HCT116 (cell line): ENCODE measurements at regions not wholly inside any gene's neighbourhood (a gene's known extent, or its start where the extent isn't known, plus 50 kb on each side); places are given as distances from the start of the nearest gene placed in this dataset.

Experiments
- ATAC-seq: fragments of 200-7000 bp; cut with Tn5 transposase; 2 replicates; pipeline ENCODE4 v1.9.1; 2020; ENCODE audit warnings: mild to moderate bottlenecking, moderate library complexity
- BruUV-seq: library from RNA; stranded (reverse); fragments of 400-500 nt; replicated peaks from 2 replicates; lab custom pipeline; 2021; lab: Mats Ljungman, UMichigan
- CTCF ChIA-PET: fragments of 300-600 bp; sonication (Branson Sonifier 250); formaldehyde crosslinking; loops from one replicate; lab custom pipeline; 2021; ENCODE audit warnings: antibody characterized with exemption; lab: Charles Lee
- POLR2A ChIA-PET: fragments of 300-600, 350-600 bp; sonication (Branson Sonifier 250); formaldehyde crosslinking; loops from one replicate; lab custom pipeline; 2021; ENCODE audit warnings: antibody characterized with exemption; lab: Charles Lee
- RAD21 ChIA-PET, 2 experiments: fragments of 300-600 bp; sonication (Branson Sonifier 250); formaldehyde crosslinking; loops; one replicate each; lab custom pipeline; 2023; ENCODE audit warnings: low total read pairs in 2 of 2; ENCODE audit not compliant: uncharacterized antibody in 2 of 2, unreplicated experiment in 2 of 2, low non-redundant PET in 1 of 2; lab: Charles Lee
- DNase-seq: peaks from one replicate; pipeline ENCODE4 v3.0.0-alpha.2; 2010; ENCODE audit warnings: low read depth, low spot score
- H2AFZ ChIP-seq: fragments of 200-600 bp; shearing (Covaris generic), sonication (generic); 2 replicates; pipeline ENCODE4 v1.6.1; 2017; ENCODE audit warnings: low read depth, mixed run types, mixed read lengths, antibody characterized with exemption, low read length; ENCODE audit not compliant: poor library complexity, severe bottlenecking
- H3K27ac ChIP-seq: 2 replicates; pipeline ENCODE4 v1.5.1; 2012; ENCODE audit warnings: low read depth, low read length
- H3K27me3 ChIP-seq: fragments of 200-600 bp; sonication (generic); 2 replicates; pipeline ENCODE4 v1.6.1; 2016; ENCODE audit warnings: mixed run types, low read length, mixed read lengths; ENCODE audit not compliant: insufficient read depth
- H3K36me3 ChIP-seq, 2 experiments: fragments of 200-500 bp in 1 of 2; fragments of 200-600 bp in 1 of 2; sonication (Bioruptor generic) in 1 of 2; sonication (generic) in 1 of 2; 2 replicates each; pipeline versions ENCODE4 v1.5.1 to v1.6.1; 2014 to 2016; ENCODE audit warnings: low read length in 2 of 2, inconsistent platforms in 1 of 2, mixed read lengths in 1 of 2, mixed run types in 1 of 2; ENCODE audit not compliant: insufficient read depth in 2 of 2, control insufficient read depth in 1 of 2
- H3K4me1 ChIP-seq, 2 experiments: fragments of 200-600 bp in 1 of 2; sonication (generic) in 1 of 2; 2 replicates each; pipeline versions ENCODE4 v1.5.1 to v1.6.1; 2012 to 2017; ENCODE audit warnings: low read length in 2 of 2, inconsistent platforms in 1 of 2, mild to moderate bottlenecking in 1 of 2, mixed read lengths in 1 of 2, mixed run types in 1 of 2, moderate library complexity in 1 of 2; ENCODE audit not compliant: insufficient read depth in 2 of 2, control insufficient read depth in 1 of 2
- H3K4me2 ChIP-seq: fragments of 200-600 bp; sonication (generic); 2 replicates; pipeline ENCODE4 v1.6.1; 2017; ENCODE audit warnings: mixed run types, low read length, mixed read lengths
- H3K4me3 ChIP-seq, 2 experiments: fragments of 200-600 bp in 1 of 2; sonication (generic) in 1 of 2; replicated peaks in 1 of 2; 2 replicates each; pipeline ENCODE4 v1.5.1; 2011 to 2016; ENCODE audit warnings: low read length in 2 of 2, control low read depth in 1 of 2, low read depth in 1 of 2, mild to moderate bottlenecking in 1 of 2, mixed read lengths in 1 of 2, mixed run types in 1 of 2
- H3K79me2 ChIP-seq: fragments of 200-600 bp; sonication (generic); 2 replicates; pipeline ENCODE4 v1.6.1; 2017; ENCODE audit warnings: mild to moderate bottlenecking, mixed run types, low read length, moderate library complexity, mixed read lengths; ENCODE audit not compliant: insufficient read depth
- H3K9ac ChIP-seq: fragments of 200-600 bp; sonication (generic); 2 replicates; pipeline ENCODE4 v1.6.1; 2016; ENCODE audit warnings: low read length, mixed read lengths
- H3K9me2 ChIP-seq: fragments of 200-600 bp; sonication (generic), shearing (Covaris generic); 2 replicates; pipeline ENCODE4 v1.6.1; 2017; ENCODE audit warnings: mixed run types, mild to moderate bottlenecking, moderate library complexity; ENCODE audit not compliant: insufficient read depth
- H3K9me3 ChIP-seq, 2 experiments: fragments of 200-500 bp in 1 of 2; fragments of 200-600 bp in 1 of 2; sonication (Bioruptor generic) in 1 of 2; sonication (generic) in 1 of 2; 2 replicates each; pipeline ENCODE4 v1.6.1; 2014 to 2017; ENCODE audit warnings: low read length in 2 of 2, mixed read lengths in 2 of 2, inconsistent platforms in 1 of 2, low read depth in 1 of 2, mild to moderate bottlenecking in 1 of 2, mixed run types in 1 of 2, moderate library complexity in 1 of 2; ENCODE audit not compliant: control insufficient read depth in 1 of 2, insufficient read depth in 1 of 2
- H4K20me1 ChIP-seq: fragments of 200-600 bp; sonication (generic), shearing (Covaris generic); 2 replicates; pipeline ENCODE4 v1.6.1; 2017; ENCODE audit warnings: mixed run types, mild to moderate bottlenecking, moderate library complexity; ENCODE audit not compliant: insufficient read depth
- CBX3 ChIP-seq: IDR thresholded peaks from 2 replicates; pipeline ENCODE4 v1.6.1; 2012; ENCODE audit warnings: low read depth
- CEBPB ChIP-seq: IDR thresholded peaks from 2 replicates; pipeline ENCODE4 v1.6.1; 2012; ENCODE audit warnings: low read depth
- EGR1 ChIP-seq: IDR thresholded peaks from 2 replicates; pipeline ENCODE4 v1.6.1; 2012; ENCODE audit warnings: low read depth
- ELF1 ChIP-seq: IDR thresholded peaks from 2 replicates; pipeline ENCODE4 v1.6.1; 2012; ENCODE audit warnings: low read depth, borderline replicate concordance
- EZH2 ChIP-seq: fragments of 200-600 bp; sonication (generic); IDR thresholded peaks from 2 replicates; pipeline ENCODE4 v1.6.1; 2017; ENCODE audit warnings: antibody characterized with exemption, mixed run types
- EZH2phosphoT487 ChIP-seq: fragments of 200-600 bp; IDR thresholded peaks from 2 replicates; pipeline ENCODE4 v1.6.1; 2018; ENCODE audit warnings: antibody characterized with exemption, borderline replicate concordance
- FOSL1 ChIP-seq: IDR thresholded peaks from 2 replicates; pipeline ENCODE4 v1.6.1; 2012; ENCODE audit warnings: low read depth
- POLR2A ChIP-seq: IDR thresholded peaks from 2 replicates; pipeline ENCODE4 v1.7.0; 2011; ENCODE audit warnings: borderline replicate concordance; ENCODE audit not compliant: insufficient read depth, insufficient read length; ENCODE audit errors: extremely low read depth
- SIN3A ChIP-seq: IDR thresholded peaks from 2 replicates; pipeline ENCODE4 v1.6.1; 2012; ENCODE audit warnings: low read depth
- SP1 ChIP-seq: IDR thresholded peaks from 2 replicates; pipeline ENCODE4 v1.6.1; 2012; ENCODE audit warnings: low read depth
- SRF ChIP-seq: IDR thresholded peaks from 2 replicates; pipeline ENCODE4 v1.6.1; 2012; ENCODE audit warnings: low read depth
- TCF7L2 ChIP-seq: IDR thresholded peaks from 2 replicates; pipeline ENCODE4 v1.7.0; 2011; ENCODE audit warnings: borderline replicate concordance, inconsistent platforms; ENCODE audit not compliant: insufficient read depth, insufficient read length; ENCODE audit errors: extremely low read depth
- YY1 ChIP-seq: IDR thresholded peaks from 2 replicates; pipeline ENCODE4 v1.6.1; 2011; ENCODE audit warnings: low read length, low read depth, moderate library complexity, mild to moderate bottlenecking; ENCODE audit not compliant: insufficient replicate concordance; ENCODE audit errors: extremely low read depth
- ZFX ChIP-seq: fragments of 450-650 bp; IDR thresholded peaks from 2 replicates; pipeline ENCODE4 v1.6.1; 2017
- intact Hi-C: fragments of 100-400 bp; cut with micrococcal nuclease; formaldehyde crosslinking; loops from 2 replicates; pipeline ENCODE4 v1.10.0; 2022
- TF ChIP-seq, protein P1 (sequence below): IDR thresholded peaks from 2 replicates; pipeline ENCODE4 v1.6.1; 2012
- TF ChIP-seq, protein P2 (sequence below): IDR thresholded peaks from 2 replicates; pipeline ENCODE4 v1.6.1; 2011; ENCODE audit warnings: mild to moderate bottlenecking, low read length, moderate library complexity; ENCODE audit not compliant: insufficient replicate concordance; ENCODE audit errors: extremely low read depth
- TF ChIP-seq, protein P3 (sequence below): IDR thresholded peaks from 2 replicates; pipeline ENCODE4 v1.6.1; 2012; ENCODE audit warnings: low read depth
- TF ChIP-seq, protein P4 (sequence below): IDR thresholded peaks from 2 replicates; pipeline ENCODE4 v1.6.1; 2012
- TF ChIP-seq, protein P5 (sequence below), 3 experiments: fragments of 200-600 bp in 1 of 3; sonication (generic) in 1 of 3; IDR thresholded peaks in 2 of 3; conservative IDR thresholded peaks in 1 of 3; 2 replicates each; pipeline ENCODE4 v1.5.1; 2012 to 2017; ENCODE audit warnings: low read depth in 2 of 3, low read length in 2 of 3, antibody characterized with exemption in 1 of 3, borderline replicate concordance in 1 of 3, control low read depth in 1 of 3, mild to moderate bottlenecking in 1 of 3, mixed read lengths in 1 of 3, mixed run types in 1 of 3, moderate library complexity in 1 of 3; ENCODE audit not compliant: insufficient read depth in 1 of 3

DNA sequence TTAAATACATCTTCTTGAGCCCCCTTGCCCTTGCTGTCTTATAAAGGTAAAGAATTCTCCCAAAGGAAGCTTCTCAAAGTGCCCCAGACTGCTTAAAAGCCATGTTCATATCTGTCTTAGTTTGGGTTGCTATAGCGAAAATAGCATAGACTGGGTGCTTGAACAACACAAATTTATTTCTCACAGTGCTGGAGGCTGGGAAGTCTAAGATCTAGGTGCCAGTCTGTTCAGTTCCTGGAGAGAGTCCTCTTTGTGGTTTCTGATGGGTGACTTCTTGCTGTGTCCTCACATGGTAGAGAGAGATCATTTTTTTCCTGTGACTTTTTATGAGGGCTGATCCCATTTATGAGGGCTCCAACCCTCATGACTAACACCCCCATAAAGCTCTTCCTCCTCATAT lies 486.7 kb upstream of the ADAMTS16 start:
- Histone ChIP-seq H3K4me2 (no peak overlapping the region), H3K9me2 (no peaks in the 10 kb centered on the region), H4K20me1 (no peaks in the 10 kb centered on the region), H3K4me3 (no peak overlapping the region), H3K36me3 (no peaks in the 10 kb centered on the region), H3K79me2 (no peaks in the 10 kb centered on the region), H3K27me3 (no peaks in the 10 kb centered on the region)
- no TSS peak for BruUV-seq
- no peak for ATAC-seq
- DNase-seq, result no peak
- no peak for TF ChIP-seq FOSL1
- TF ChIP-seq, protein P1, sequence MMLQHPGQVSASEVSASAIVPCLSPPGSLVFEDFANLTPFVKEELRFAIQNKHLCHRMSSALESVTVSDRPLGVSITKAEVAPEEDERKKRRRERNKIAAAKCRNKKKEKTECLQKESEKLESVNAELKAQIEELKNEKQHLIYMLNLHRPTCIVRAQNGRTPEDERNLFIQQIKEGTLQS, result no peak
- TF ChIP-seq, protein P2, sequence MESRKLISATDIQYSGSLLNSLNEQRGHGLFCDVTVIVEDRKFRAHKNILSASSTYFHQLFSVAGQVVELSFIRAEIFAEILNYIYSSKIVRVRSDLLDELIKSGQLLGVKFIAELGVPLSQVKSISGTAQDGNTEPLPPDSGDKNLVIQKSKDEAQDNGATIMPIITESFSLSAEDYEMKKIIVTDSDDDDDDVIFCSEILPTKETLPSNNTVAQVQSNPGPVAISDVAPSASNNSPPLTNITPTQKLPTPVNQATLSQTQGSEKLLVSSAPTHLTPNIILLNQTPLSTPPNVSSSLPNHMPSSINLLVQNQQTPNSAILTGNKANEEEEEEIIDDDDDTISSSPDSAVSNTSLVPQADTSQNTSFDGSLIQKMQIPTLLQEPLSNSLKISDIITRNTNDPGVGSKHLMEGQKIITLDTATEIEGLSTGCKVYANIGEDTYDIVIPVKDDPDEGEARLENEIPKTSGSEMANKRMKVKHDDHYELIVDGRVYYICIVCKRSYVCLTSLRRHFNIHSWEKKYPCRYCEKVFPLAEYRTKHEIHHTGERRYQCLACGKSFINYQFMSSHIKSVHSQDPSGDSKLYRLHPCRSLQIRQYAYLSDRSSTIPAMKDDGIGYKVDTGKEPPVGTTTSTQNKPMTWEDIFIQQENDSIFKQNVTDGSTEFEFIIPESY, result no peak
- TF ChIP-seq, protein P3, sequence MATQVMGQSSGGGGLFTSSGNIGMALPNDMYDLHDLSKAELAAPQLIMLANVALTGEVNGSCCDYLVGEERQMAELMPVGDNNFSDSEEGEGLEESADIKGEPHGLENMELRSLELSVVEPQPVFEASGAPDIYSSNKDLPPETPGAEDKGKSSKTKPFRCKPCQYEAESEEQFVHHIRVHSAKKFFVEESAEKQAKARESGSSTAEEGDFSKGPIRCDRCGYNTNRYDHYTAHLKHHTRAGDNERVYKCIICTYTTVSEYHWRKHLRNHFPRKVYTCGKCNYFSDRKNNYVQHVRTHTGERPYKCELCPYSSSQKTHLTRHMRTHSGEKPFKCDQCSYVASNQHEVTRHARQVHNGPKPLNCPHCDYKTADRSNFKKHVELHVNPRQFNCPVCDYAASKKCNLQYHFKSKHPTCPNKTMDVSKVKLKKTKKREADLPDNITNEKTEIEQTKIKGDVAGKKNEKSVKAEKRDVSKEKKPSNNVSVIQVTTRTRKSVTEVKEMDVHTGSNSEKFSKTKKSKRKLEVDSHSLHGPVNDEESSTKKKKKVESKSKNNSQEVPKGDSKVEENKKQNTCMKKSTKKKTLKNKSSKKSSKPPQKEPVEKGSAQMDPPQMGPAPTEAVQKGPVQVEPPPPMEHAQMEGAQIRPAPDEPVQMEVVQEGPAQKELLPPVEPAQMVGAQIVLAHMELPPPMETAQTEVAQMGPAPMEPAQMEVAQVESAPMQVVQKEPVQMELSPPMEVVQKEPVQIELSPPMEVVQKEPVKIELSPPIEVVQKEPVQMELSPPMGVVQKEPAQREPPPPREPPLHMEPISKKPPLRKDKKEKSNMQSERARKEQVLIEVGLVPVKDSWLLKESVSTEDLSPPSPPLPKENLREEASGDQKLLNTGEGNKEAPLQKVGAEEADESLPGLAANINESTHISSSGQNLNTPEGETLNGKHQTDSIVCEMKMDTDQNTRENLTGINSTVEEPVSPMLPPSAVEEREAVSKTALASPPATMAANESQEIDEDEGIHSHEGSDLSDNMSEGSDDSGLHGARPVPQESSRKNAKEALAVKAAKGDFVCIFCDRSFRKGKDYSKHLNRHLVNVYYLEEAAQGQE, result no peak
- no peak for TF ChIP-seq POLR2A
- TF ChIP-seq, protein P4, sequence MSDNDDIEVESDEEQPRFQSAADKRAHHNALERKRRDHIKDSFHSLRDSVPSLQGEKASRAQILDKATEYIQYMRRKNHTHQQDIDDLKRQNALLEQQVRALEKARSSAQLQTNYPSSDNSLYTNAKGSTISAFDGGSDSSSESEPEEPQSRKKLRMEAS, result no peak
- TF ChIP-seq YY1, result no peak
- no peak for TF ChIP-seq ZFX
- no peak for TF ChIP-seq CBX3
- TF ChIP-seq ELF1, result no peak
- no peak for TF ChIP-seq TCF7L2
- no peak for TF ChIP-seq CEBPB
- TF ChIP-seq SRF, result no peak
- no peak for TF ChIP-seq SP1
- TF ChIP-seq EZH2, result no peak
- TF ChIP-seq SIN3A, result no peak
- TF ChIP-seq, protein P5, sequence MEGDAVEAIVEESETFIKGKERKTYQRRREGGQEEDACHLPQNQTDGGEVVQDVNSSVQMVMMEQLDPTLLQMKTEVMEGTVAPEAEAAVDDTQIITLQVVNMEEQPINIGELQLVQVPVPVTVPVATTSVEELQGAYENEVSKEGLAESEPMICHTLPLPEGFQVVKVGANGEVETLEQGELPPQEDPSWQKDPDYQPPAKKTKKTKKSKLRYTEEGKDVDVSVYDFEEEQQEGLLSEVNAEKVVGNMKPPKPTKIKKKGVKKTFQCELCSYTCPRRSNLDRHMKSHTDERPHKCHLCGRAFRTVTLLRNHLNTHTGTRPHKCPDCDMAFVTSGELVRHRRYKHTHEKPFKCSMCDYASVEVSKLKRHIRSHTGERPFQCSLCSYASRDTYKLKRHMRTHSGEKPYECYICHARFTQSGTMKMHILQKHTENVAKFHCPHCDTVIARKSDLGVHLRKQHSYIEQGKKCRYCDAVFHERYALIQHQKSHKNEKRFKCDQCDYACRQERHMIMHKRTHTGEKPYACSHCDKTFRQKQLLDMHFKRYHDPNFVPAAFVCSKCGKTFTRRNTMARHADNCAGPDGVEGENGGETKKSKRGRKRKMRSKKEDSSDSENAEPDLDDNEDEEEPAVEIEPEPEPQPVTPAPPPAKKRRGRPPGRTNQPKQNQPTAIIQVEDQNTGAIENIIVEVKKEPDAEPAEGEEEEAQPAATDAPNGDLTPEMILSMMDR (IDR thresholded peaks at IDR 0.05 in 2 of 3, conservative IDR thresholded peaks at IDR 0.05 in 1 of 3; ENCODE audit: borderline replicate concordance in 1 of 3, insufficient read depth in 1 of 3, low read depth in 2 of 3, low read length in 2 of 3), result no peak
- no peak for TF ChIP-seq EZH2phosphoT487
- no peak for TF ChIP-seq EGR1
- TF ChIP-seq, all 23 proteins: peak for 0
- H2AFZ ChIP-seq, result no peak overlapping the region
- ChIA-PET POLR2A (no interaction called here), CTCF (no interaction called here), RAD21 (no interaction called here)
- H3K9ac ChIP-seq, result no peak overlapping the region
- H3K9me3 ChIP-seq, result peaks cover 0 to 23% of the 10 kb centered on the region in 2 experiments; a peak in 2 of 4 replicates
- H3K27ac ChIP-seq, result no peak overlapping the region
- no peaks in the 10 kb centered on the region for H3K4me1 ChIP-seq
- intact Hi-C loops, result no loop called here
